ENCODE measurements at regions not wholly inside any gene's neighbourhood (a gene's known extent, or its start where the extent isn't known, plus 50 kb on each side); places are given as distances from the start of the nearest gene placed in this dataset.

DNA sequence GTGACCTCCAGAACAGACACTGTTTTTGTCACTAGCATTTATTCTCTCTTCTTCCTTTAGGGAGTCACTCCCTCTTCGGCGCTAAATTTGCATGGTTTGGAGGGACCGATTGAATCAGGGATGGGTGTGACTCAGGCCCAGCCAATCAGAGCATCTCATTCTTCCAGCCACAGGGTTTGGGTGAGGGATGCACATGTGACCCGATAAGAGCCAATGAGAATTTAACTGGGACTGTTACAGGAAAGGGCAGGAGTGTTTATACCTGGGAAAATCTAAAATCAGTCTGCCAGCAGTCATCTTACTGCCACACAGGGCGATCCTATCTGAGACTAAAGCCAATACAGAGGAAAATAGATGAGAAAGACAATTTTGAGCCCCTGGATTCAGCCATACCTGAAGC, 351.2 kb upstream of the ERCC4 start:
- Histone ChIP-seq H3K9ac (ENCODE audit: low read depth in 2 of 2, low read length in 2 of 2) (no peak overlapping the region), H3K9me3 (no peaks in the 10 kb centered on the region), H3K27ac (no peak overlapping the region), H3K27me3 (no peaks in the 10 kb centered on the region), H3K4me1 (no peaks in the 10 kb centered on the region), H3K36me3 (no peaks in the 10 kb centered on the region), H3K4me3 (no peak overlapping the region)
- DNase-seq = no peak
- TF ChIP-seq, protein P1, sequence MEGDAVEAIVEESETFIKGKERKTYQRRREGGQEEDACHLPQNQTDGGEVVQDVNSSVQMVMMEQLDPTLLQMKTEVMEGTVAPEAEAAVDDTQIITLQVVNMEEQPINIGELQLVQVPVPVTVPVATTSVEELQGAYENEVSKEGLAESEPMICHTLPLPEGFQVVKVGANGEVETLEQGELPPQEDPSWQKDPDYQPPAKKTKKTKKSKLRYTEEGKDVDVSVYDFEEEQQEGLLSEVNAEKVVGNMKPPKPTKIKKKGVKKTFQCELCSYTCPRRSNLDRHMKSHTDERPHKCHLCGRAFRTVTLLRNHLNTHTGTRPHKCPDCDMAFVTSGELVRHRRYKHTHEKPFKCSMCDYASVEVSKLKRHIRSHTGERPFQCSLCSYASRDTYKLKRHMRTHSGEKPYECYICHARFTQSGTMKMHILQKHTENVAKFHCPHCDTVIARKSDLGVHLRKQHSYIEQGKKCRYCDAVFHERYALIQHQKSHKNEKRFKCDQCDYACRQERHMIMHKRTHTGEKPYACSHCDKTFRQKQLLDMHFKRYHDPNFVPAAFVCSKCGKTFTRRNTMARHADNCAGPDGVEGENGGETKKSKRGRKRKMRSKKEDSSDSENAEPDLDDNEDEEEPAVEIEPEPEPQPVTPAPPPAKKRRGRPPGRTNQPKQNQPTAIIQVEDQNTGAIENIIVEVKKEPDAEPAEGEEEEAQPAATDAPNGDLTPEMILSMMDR (IDR thresholded peaks at IDR 0.05) = no peak
- intact Hi-C loops (cut with DNase I) = no loop called here

GRCh38 chr16:13569986-13570385, 350.0 kb upstream of the ERCC4 start:
- Histone ChIP-seq H3K4me3 (no peak overlapping the region), H3K36me3 (no peaks in the 10 kb centered on the region), H3K9me3 (no peaks in the 10 kb centered on the region), H3K27ac (no peak overlapping the region), H3K9ac (ENCODE audit: low read depth in 2 of 2, low read length in 2 of 2) (no peak overlapping the region), H3K4me1 (no peaks in the 10 kb centered on the region), H3K27me3 (no peaks in the 10 kb centered on the region)
- DNase-seq = no peak
- intact Hi-C loops (cut with DNase I) = no loop called here
- TF ChIP-seq, protein P1 (IDR thresholded peaks at IDR 0.05) = no peak

DNA sequence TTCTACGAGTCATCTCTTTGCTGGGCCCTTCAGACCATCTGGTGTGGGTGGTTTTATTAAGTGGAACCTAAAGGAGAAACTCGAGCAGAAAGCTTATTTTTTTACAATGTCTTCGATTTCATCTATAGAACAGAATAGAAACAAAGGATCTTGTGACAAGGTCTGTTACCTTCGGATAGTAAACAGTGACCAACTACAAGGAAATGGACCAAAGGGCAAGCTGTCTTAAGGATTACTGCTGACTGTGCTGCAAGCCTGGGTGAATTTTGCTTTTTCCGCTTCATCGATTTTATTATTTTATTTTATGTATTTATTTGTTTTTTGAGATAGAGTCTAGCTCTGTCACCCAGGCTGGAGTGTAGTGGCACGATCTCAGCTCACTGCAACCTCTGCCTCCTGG, 348.9 kb upstream of the ERCC4 start:
- TF ChIP-seq, protein P1 (IDR thresholded peaks at IDR 0.05) = no peak
- H3K27ac ChIP-seq = no peak overlapping the region
- no peaks in the 10 kb centered on the region for H3K4me1 ChIP-seq
- H3K36me3 ChIP-seq = no peaks in the 10 kb centered on the region
- H3K9me3 ChIP-seq = no peaks in the 10 kb centered on the region
- H3K4me3 ChIP-seq = no peak overlapping the region
- H3K9ac ChIP-seq (ENCODE audit: low read depth in 2 of 2, low read length in 2 of 2) = no peak overlapping the region
- no peaks in the 10 kb centered on the region for H3K27me3 ChIP-seq
- DNase-seq = no peak
- intact Hi-C loops (cut with DNase I) = no loop called here

DNA sequence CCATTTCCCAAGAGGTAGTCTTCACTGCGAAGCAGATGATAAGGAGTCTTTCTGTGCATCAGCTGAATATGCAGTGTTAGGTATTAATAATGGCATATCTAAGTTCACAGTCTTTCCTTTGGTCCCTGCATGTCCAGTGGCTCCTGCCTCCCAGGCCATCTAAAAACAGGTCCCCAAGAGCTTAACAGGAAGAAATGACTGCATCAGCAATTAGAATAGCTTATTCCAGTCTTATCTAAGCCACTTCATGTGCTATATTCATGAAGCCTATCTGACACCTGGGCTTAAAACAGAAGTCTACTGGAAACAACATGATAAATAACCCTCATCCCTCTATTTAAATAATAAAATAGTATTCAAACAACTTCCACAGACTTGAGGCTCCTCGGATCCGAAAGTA, 346.1 kb upstream of the ERCC4 start:
- Histone ChIP-seq H3K27me3 (no peaks in the 10 kb centered on the region), H3K4me1 (no peaks in the 10 kb centered on the region), H3K4me3 (no peak overlapping the region), H3K9ac (ENCODE audit: low read depth in 2 of 2, low read length in 2 of 2) (no peak overlapping the region), H3K27ac (no peak overlapping the region), H3K36me3 (no peaks in the 10 kb centered on the region), H3K9me3 (no peaks in the 10 kb centered on the region)
- intact Hi-C loops (cut with DNase I) = no loop called here
- TF ChIP-seq, protein P1 (IDR thresholded peaks at IDR 0.05) = no peak
- no peak for DNase-seq

DNA sequence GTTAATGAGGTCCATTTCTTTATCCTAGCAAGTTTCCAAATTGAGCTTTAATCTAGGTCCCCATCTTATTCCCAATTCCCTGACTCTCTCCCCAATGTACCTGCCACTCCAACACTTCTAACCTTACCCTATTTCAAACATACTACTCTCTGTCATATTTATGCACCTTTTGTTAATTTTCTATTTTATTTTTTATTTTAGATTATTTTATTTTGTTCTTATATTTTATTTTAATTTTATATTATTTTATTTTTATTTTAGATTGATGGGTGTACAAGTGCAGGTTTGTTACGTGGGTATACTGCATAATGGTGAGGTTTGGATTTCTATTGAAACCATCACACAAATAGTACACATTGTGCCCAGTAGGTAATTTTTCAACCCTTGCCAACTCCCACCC, 333.9 kb upstream of the ERCC4 start:
- Histone ChIP-seq H3K27me3 (no peaks in the 10 kb centered on the region), H3K4me3 (no peak overlapping the region), H3K36me3 (no peaks in the 10 kb centered on the region), H3K27ac (no peak overlapping the region), H3K9ac (ENCODE audit: low read depth in 2 of 2, low read length in 2 of 2) (no peak overlapping the region), H3K9me3 (no peaks in the 10 kb centered on the region), H3K4me1 (no peaks in the 10 kb centered on the region)
- TF ChIP-seq, protein P1 (IDR thresholded peaks at IDR 0.05) = no peak
- no peak for DNase-seq
- intact Hi-C loops (cut with DNase I) = no loop called here

DNA sequence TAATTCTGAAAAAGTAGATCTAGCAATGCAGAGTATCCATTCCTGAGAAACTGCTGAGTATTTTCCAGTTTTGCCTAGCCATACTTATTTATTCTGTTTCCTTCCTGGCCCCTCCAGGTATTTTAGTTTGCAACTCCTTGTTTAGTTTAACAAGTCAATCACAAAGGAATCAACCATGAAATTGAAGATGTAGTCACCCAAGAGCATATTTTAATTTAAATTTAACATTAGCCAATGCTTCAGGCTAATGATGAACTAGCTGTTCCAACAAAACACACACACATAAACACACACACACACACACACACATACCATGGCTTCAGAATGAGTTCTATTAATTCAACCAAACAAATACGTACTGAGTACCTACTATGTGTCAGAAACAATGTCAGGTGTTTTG, 332.8 kb upstream of the ERCC4 start:
- H3K27me3 ChIP-seq = no peaks in the 10 kb centered on the region
- no peak overlapping the region for H3K9ac ChIP-seq (ENCODE audit: low read depth in 2 of 2, low read length in 2 of 2)
- no peaks in the 10 kb centered on the region for H3K4me1 ChIP-seq
- no peak for DNase-seq
- intact Hi-C loops (cut with DNase I) = no loop called here
- H3K4me3 ChIP-seq = no peak overlapping the region
- no peak overlapping the region for H3K27ac ChIP-seq
- TF ChIP-seq, protein P1 (IDR thresholded peaks at IDR 0.05) = no peak
- no peaks in the 10 kb centered on the region for H3K9me3 ChIP-seq
- no peaks in the 10 kb centered on the region for H3K36me3 ChIP-seq
